ENCODE measurements at regions not wholly inside any gene's neighbourhood (a gene's known extent, or its start where the extent isn't known, plus 50 kb on each side); places are given as distances from the start of the nearest gene placed in this dataset.
"Not testable (repeated sequence)": the region's sequence is repeated elsewhere in the genome, so short reads cannot be mapped to it uniquely, and the experiment has no call there.

DNA sequence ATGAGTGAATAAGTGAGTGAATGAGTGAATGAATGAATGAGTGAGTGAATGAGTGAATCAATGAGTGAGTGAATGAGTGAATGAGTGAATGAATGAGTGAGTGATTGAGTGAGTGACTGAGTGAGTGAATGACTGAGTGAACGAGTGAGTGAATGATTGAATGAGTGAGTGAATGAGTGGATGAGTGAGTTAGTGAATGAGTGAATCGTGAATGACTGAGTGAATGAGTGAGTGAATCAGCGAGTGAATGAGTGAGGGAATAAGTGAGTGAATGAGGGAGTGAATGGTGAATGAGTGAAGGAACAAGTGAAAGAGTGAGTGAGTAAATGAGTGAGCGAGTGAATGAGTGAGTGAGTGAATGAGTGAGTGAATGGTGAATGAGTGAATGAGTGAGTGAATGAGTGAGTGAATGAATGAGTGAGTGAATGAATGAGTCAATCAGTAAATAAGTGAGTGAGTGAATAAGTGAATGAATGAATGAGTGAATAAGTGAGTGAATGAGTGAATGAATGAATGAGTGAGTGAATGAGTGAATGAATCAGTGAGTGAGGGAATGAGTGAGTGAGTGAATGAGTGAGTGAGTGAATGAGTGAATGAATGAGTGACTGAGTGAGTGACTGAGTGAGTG, 135.7 kb upstream of the ZNF469 start:
- H3K9me3 Mint-ChIP-seq (ENCODE audit: unreplicated experiment); DNase-seq (ENCODE audit: low spot score); H3K4me1 Mint-ChIP-seq (ENCODE audit: unreplicated experiment); H3K4me3 Mint-ChIP-seq (ENCODE audit: unreplicated experiment); H3K27me3 Mint-ChIP-seq (ENCODE audit: unreplicated experiment); H3K36me3 Mint-ChIP-seq (ENCODE audit: low read depth, unreplicated experiment); H3K27ac Mint-ChIP-seq (ENCODE audit: unreplicated experiment): not testable (repeated sequence)

DNA sequence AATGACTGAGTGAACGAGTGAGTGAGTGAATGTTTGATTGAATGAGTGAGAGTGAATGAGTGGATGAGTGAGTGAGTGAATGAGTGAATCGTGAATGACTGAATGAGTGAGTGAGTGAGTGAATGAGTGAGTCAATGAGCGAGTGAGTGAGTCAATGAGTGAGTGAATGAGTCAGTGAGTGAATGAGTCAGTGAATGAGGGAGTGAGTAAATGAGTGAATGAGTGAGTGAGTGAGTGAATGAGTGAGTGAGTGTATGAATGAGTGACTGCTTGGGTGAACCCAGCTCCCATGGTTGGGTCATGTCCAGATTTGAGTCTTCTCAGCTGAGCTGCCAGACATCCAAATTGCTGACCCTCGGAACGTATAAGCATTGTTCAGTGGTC, 135.2 kb upstream of the ZNF469 start:
- H3K27ac Mint-ChIP-seq (ENCODE audit: unreplicated experiment); H3K27me3 Mint-ChIP-seq (ENCODE audit: unreplicated experiment); DNase-seq (ENCODE audit: low spot score); H3K9me3 Mint-ChIP-seq (ENCODE audit: unreplicated experiment); H3K4me1 Mint-ChIP-seq (ENCODE audit: unreplicated experiment); H3K36me3 Mint-ChIP-seq (ENCODE audit: low read depth, unreplicated experiment); H3K4me3 Mint-ChIP-seq (ENCODE audit: unreplicated experiment): not testable (repeated sequence)

DNA sequence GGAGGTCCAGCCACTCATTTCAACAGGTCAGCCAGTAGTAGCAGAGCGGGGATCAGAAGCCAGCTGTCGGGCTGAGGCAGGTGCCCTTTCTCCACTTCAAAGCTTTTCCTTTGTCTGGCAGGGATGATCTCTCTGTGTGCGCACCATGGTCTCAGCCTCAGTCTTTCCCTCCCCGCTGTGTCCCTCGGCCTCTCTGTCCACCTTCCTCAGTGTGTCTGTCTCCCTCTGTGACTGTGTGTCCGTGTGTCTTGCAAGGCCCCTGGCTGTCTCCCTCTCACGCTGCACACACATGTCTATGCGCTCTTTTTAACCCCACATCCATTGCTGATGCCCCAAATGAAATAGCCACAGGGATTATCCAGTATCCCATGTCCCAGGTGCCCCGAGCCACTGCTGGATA, 134.0 kb upstream of the ZNF469 start:
- not testable (repeated sequence) for H3K4me1 Mint-ChIP-seq (ENCODE audit: unreplicated experiment); H3K27me3 Mint-ChIP-seq (ENCODE audit: unreplicated experiment); H3K9me3 Mint-ChIP-seq (ENCODE audit: unreplicated experiment); H3K27ac Mint-ChIP-seq (ENCODE audit: unreplicated experiment); H3K36me3 Mint-ChIP-seq (ENCODE audit: low read depth, unreplicated experiment); H3K4me3 Mint-ChIP-seq (ENCODE audit: unreplicated experiment); DNase-seq (ENCODE audit: low spot score)

DNA sequence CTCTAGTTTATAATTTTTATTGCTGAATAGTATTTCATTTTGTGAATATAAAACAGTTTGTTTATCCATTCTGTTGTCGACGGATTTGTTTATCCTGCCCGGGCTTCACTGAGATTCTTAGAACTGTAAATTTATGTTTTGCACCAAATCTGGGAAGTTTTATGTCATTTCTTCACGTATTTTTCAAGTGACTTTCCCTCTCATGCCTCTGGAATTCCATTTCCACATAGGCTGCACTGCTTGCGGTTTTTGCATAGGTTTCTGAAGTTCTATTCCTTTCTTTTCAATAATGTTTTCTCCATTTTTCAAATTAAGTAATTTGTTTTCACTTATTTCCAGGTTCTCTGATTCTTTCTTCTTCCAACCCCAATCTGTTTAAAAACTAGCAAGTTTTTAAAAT, 132.4 kb upstream of the ZNF469 start:
- H3K4me3 Mint-ChIP-seq (ENCODE audit: unreplicated experiment); H3K27me3 Mint-ChIP-seq (ENCODE audit: unreplicated experiment); DNase-seq (ENCODE audit: low spot score); H3K36me3 Mint-ChIP-seq (ENCODE audit: low read depth, unreplicated experiment); H3K27ac Mint-ChIP-seq (ENCODE audit: unreplicated experiment); H3K4me1 Mint-ChIP-seq (ENCODE audit: unreplicated experiment); H3K9me3 Mint-ChIP-seq (ENCODE audit: unreplicated experiment): not testable (repeated sequence)

DNA sequence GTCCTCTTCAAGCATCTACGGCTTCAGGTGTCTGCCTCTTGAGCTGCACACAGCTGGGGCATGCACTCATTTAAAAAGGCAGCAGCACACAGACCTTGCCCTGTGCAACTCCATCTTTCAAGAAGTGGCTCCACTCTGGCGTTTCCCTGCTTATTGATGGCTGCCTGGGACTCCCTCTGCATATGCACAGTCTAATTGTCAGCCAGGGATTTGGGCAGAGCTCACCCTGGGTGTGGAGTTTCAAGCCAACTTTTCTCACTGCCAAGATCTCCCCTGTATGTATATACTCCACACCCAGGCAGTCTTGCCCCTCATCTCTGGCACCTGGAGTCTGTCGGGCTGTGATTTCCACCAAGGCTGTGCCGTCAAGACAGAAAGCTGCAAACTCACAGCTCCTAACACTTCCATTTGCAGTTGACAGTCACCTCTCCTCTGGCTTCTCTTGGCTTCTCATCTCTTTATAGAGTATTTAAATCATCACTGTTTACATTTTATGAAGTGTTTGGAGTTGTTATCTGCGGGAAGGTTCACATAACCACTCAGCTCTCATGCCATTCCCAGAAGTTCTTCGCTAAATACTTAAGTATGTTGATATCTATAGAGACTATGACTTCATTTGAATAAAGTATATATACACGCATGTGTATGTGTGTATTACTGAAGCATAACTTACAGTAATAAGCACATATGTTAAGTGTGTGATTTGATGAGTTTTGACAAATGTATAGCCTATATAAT, 130.5 kb upstream of the ZNF469 start:
- not testable (repeated sequence) for H3K36me3 Mint-ChIP-seq (ENCODE audit: low read depth, unreplicated experiment); H3K9me3 Mint-ChIP-seq (ENCODE audit: unreplicated experiment); H3K27ac Mint-ChIP-seq (ENCODE audit: unreplicated experiment); DNase-seq (ENCODE audit: low spot score); H3K27me3 Mint-ChIP-seq (ENCODE audit: unreplicated experiment); H3K4me1 Mint-ChIP-seq (ENCODE audit: unreplicated experiment); H3K4me3 Mint-ChIP-seq (ENCODE audit: unreplicated experiment)

DNA sequence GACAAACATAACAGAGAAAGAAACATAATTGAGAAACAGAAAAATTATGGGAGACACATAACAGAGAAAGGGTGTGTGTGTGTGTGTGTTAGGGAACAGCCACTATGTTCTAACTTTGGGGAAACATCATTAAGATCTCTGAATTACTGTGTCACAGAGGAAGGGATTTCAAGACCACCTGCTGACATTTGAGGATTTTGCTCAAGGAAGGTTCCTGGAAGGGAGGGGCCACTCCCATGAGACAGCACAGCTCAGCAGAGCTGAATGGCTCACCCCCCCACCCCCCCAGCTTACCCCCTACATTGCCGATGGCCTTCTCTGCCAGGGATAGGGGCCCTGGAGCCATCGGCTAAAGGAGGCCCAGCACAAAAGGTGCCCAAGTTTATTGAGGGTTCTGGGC, 124.6 kb upstream of the ZNF469 start:
- H3K9me3 Mint-ChIP-seq (ENCODE audit: unreplicated experiment); H3K4me3 Mint-ChIP-seq (ENCODE audit: unreplicated experiment); H3K27ac Mint-ChIP-seq (ENCODE audit: unreplicated experiment); DNase-seq (ENCODE audit: low spot score); H3K36me3 Mint-ChIP-seq (ENCODE audit: low read depth, unreplicated experiment); H3K4me1 Mint-ChIP-seq (ENCODE audit: unreplicated experiment); H3K27me3 Mint-ChIP-seq (ENCODE audit: unreplicated experiment): not testable (repeated sequence)

DNA sequence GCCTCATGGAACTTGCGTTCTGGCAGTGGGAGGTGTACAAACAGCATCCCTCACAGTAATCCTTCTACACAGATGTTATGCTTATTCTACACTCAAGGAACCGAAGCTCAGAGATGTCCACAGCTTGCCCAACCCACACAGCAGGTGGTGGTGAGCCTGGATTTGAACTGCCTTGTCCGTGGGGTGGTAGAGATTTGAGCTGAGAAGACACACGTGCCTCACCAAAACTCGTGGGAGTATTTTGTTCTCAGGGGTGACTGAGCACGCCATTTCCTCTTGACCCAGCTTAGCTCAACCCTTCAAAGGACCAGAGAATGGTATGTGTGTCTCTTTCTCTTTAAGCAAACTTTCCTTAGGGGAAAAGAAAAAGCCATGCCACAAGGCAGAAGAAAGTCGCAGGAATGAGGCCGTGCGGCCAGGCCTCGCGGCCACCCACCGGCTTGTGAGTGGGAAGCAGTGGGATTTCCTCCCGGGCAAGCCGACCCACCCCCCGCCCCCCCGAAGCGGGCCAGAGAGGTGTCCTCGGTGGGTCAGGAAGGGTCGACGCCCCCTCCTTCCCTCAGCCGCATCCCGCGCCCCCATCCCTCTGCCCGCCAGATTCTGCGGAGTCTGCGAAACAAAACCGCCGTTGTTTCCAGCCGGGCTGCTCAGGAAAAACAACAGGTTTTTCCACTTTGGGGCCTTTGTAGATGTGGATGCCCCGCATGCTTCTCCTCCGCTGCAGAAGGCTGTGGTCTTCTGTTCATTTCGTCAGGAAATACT, 123.8 kb upstream of the ZNF469 start:
- not testable (repeated sequence) for H3K4me3 Mint-ChIP-seq (ENCODE audit: unreplicated experiment); DNase-seq (ENCODE audit: low spot score); H3K27me3 Mint-ChIP-seq (ENCODE audit: unreplicated experiment); H3K36me3 Mint-ChIP-seq (ENCODE audit: low read depth, unreplicated experiment); H3K27ac Mint-ChIP-seq (ENCODE audit: unreplicated experiment); H3K9me3 Mint-ChIP-seq (ENCODE audit: unreplicated experiment); H3K4me1 Mint-ChIP-seq (ENCODE audit: unreplicated experiment)

DNA sequence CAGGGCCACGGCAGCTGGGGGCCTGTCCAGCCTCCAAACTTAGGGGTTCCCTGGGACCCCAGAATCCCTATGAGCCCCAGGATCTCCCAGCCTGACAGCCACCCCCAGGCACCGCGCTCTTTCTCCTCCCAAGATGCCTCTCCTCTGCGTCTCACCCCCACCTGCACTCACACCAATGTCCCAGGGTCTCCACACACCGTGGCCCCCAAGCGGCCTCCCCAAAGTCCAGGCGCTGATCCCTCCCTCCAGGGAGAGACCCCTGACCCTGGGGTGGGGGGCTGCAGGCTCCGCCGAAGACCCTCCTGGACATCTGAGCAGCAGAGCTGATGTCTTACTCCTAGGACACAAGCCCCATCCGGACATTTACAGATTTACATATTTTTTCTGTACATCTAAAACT, 123.2 kb upstream of the ZNF469 start:
- not testable (repeated sequence) for H3K4me3 Mint-ChIP-seq (ENCODE audit: unreplicated experiment); H3K9me3 Mint-ChIP-seq (ENCODE audit: unreplicated experiment); H3K27ac Mint-ChIP-seq (ENCODE audit: unreplicated experiment); H3K4me1 Mint-ChIP-seq (ENCODE audit: unreplicated experiment); H3K27me3 Mint-ChIP-seq (ENCODE audit: unreplicated experiment); H3K36me3 Mint-ChIP-seq (ENCODE audit: low read depth, unreplicated experiment); DNase-seq (ENCODE audit: low spot score)

DNA sequence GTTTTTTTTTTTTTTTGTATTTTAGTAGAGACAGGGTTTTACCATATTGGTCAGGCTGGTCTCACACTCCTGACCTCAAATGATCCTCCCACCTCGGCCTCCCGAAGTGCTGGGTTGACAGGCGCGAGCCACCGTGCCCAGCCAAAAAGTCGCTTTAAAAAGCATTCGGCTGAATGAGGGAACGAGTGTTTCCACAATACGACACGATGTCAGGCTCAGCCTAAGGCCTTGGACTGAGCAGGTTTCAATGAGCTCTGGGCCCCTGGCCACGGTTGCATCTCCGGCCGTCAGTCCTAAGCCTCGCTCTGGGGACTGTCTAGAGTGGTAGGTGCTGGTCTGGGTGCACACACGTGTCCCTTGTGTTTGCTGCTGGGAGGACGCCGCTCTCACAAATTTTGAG, 122.6 kb upstream of the ZNF469 start:
- H3K4me1 Mint-ChIP-seq (ENCODE audit: unreplicated experiment); DNase-seq (ENCODE audit: low spot score); H3K9me3 Mint-ChIP-seq (ENCODE audit: unreplicated experiment); H3K27me3 Mint-ChIP-seq (ENCODE audit: unreplicated experiment); H3K4me3 Mint-ChIP-seq (ENCODE audit: unreplicated experiment); H3K36me3 Mint-ChIP-seq (ENCODE audit: low read depth, unreplicated experiment); H3K27ac Mint-ChIP-seq (ENCODE audit: unreplicated experiment): not testable (repeated sequence)

DNA sequence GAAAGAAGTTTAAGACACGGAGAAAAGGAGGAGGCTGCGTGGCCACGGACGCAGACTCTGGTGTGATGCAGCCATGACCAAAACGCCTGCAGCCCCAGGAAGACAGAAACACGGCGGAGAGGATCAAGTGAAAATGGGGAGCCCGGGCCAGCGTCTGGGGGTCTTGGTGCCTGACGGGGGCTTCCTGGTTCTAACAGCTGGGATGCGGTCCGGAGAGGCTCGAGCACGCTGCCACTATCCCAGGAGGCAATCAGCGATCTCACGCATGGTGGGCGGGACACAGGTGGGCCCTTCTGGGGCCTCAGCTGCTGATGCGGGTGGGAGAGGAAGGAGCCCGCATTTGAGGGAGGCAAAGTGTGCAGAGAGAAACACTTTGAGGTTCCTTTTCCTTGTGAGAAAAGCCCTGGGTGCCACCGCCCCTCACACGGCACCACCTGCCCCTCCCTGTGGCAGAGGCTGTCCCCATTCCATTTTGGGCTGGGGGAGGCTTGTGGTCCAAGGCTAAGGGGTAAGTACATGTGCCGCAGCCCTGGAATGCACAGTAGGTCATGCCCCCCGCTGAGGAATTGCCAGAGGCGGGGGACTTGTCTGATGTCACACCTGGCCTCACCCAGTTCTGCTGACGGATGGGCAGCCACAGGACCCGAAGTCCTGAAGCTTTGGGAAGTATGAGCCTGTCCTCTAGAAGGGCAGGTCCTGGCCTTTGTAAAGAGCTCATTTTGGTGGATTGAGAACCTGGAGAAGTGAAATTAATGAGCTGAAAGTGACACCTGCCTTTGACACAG, 121.7 kb upstream of the ZNF469 start:
- not testable (repeated sequence) for H3K27ac Mint-ChIP-seq (ENCODE audit: unreplicated experiment); DNase-seq (ENCODE audit: low spot score); H3K36me3 Mint-ChIP-seq (ENCODE audit: low read depth, unreplicated experiment); H3K4me3 Mint-ChIP-seq (ENCODE audit: unreplicated experiment); H3K4me1 Mint-ChIP-seq (ENCODE audit: unreplicated experiment); H3K27me3 Mint-ChIP-seq (ENCODE audit: unreplicated experiment); H3K9me3 Mint-ChIP-seq (ENCODE audit: unreplicated experiment)

DNA sequence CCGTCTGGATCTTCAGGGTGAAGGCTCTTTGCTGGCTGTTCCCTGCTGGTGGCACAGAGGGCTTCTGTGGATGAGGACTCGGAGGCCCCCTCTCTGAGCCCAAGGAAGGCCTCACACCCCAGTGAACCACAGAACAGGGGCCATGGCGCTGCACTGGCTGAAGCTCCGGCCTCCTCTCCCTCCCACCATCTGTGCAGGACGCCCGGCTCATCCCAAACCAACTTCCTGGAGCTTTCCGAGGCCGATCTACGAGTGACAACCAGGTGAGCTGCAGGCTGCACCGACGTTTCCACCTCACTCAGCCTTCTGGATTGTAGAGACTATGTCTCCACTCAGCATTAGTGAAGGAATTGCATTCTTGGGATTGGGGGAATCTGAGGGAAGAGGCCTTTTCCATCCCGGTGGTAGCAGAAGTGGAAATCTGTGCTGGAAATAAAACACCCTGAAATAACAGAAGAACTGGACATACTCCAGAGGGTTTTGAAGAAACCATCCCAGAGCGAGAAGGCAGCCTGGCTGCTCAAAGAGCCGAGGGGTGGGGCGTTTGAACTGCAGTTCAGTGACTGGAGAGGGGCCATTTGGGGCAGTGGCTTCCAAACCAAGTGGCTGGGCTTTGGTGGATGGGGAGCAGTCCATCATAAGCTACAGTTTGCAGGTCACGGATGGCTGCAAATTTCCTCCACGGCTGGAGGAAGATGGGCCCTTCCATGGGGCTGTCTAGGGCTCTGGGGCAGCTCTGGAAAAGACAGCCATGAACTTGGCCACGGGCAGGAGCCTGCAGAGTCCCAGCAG, 120.7 kb upstream of the ZNF469 start:
- H3K36me3 Mint-ChIP-seq (ENCODE audit: low read depth, unreplicated experiment); H3K4me1 Mint-ChIP-seq (ENCODE audit: unreplicated experiment); H3K9me3 Mint-ChIP-seq (ENCODE audit: unreplicated experiment); DNase-seq (ENCODE audit: low spot score); H3K27ac Mint-ChIP-seq (ENCODE audit: unreplicated experiment); H3K4me3 Mint-ChIP-seq (ENCODE audit: unreplicated experiment); H3K27me3 Mint-ChIP-seq (ENCODE audit: unreplicated experiment): not testable (repeated sequence)
